Endodermal cell (in vitro differentiated cells): ENCODE measurements at regions not wholly inside any gene's neighbourhood (a gene's known extent, or its start where the extent isn't known, plus 50 kb on each side); places are given as distances from the start of the nearest gene placed in this dataset.

Source experiments
- DNase-seq: peaks from one replicate; pipeline ENCODE4 v3.0.0-alpha.2; 2017
- H3K27ac ChIP-seq: 2 replicates; pipeline ENCODE4 v1.5.1; 2013; ENCODE audit warnings: mild to moderate bottlenecking, low read depth, low read length, moderate library complexity
- H3K27me3 ChIP-seq: 2 replicates; pipeline ENCODE4 v1.6.1; 2013; ENCODE audit warnings: mild to moderate bottlenecking, low read length, moderate library complexity; ENCODE audit not compliant: insufficient read depth, control insufficient read depth, poor library complexity, severe bottlenecking
- H3K36me3 ChIP-seq: 2 replicates; pipeline ENCODE4 v1.7.0; 2013; ENCODE audit warnings: mild to moderate bottlenecking, low read length, moderate library complexity; ENCODE audit not compliant: control insufficient read depth, insufficient read depth
- H3K4me1 ChIP-seq: one replicate; pipeline ENCODE4 v1.7.0; 2013; ENCODE audit warnings: low read length; ENCODE audit not compliant: control insufficient read depth, insufficient read depth
- H3K4me3 ChIP-seq: 2 replicates; pipeline ENCODE4 v1.5.1; 2013; ENCODE audit warnings: mild to moderate bottlenecking, low read length, moderate library complexity
- H3K9ac ChIP-seq: 2 replicates; pipeline ENCODE4 v1.6.1; 2013; ENCODE audit warnings: mild to moderate bottlenecking, low read length, moderate library complexity; ENCODE audit not compliant: poor library complexity, severe bottlenecking; ENCODE audit errors: extremely low read depth
- H3K9me3 ChIP-seq: 2 replicates; pipeline ENCODE4 v1.6.1; 2013; ENCODE audit warnings: mild to moderate bottlenecking, low read length, moderate library complexity; ENCODE audit not compliant: control insufficient read depth
- H3K27ac Mint-ChIP-seq: 2 replicates; pipeline ENCODE4 v1.8.0; 2020; ENCODE audit warnings: mixed read lengths
- H3K27me3 Mint-ChIP-seq: 2 replicates; pipeline ENCODE4 v1.8.0; 2021; ENCODE audit warnings: mild to moderate bottlenecking, mixed read lengths; ENCODE audit not compliant: insufficient read depth
- H3K36me3 Mint-ChIP-seq: 2 replicates; pipeline ENCODE4 v1.8.0; 2020; ENCODE audit warnings: low read depth, mixed read lengths
- H3K4me1 Mint-ChIP-seq: 2 replicates; pipeline ENCODE4 v1.8.0; 2020; ENCODE audit warnings: mixed read lengths
- H3K4me3 Mint-ChIP-seq: 2 replicates; pipeline ENCODE4 v1.8.0; 2020; ENCODE audit warnings: mild to moderate bottlenecking, moderate library complexity, mixed read lengths
- H3K9me3 Mint-ChIP-seq: 2 replicates; pipeline ENCODE4 v1.8.0; 2020; ENCODE audit warnings: mild to moderate bottlenecking, mixed read lengths
- CTCF ChIP-seq: fragments of 200-600 bp; sonication (generic); conservative IDR thresholded peaks from 2 replicates; pipeline ENCODE4 v1.5.0; 2021; ENCODE audit warnings: antibody characterized with exemption, mild to moderate bottlenecking
- WGBS, 2 experiments: methylation state at CpG; one replicate each; pipeline versions ENCODE4 v1.1.5 to v1.1.7; 2013; ENCODE audit warnings: missing lambda C conversion rate in 2 of 2, mixed read lengths in 1 of 2; ENCODE audit not compliant: insufficient coverage in 1 of 2, insufficient read length in 1 of 2; 5-methylcytosine and 5-hydroxymethylcytosine counted together

GRCh38 chr2:18262601-18263000 is 297.9 kb downstream of the RDH14 start:
- Mint-ChIP-seq H3K4me1 (no peaks in the 10 kb centered on the region), H3K27ac (no peak overlapping the region), H3K36me3 (no peaks in the 10 kb centered on the region), H3K4me3 (no peak overlapping the region), H3K27me3 (no peaks in the 10 kb centered on the region), H3K9me3 (no peaks in the 10 kb centered on the region)
- TF ChIP-seq CTCF: no peak
- DNase-seq: no peak
- H3K4me1 ChIP-seq: no peaks in the 10 kb centered on the region
- no peaks in the 10 kb centered on the region for H3K9me3 ChIP-seq
- H3K4me3 ChIP-seq: no peak overlapping the region
- no peaks in the 10 kb centered on the region for H3K36me3 ChIP-seq
- H3K27me3 ChIP-seq: no peaks in the 10 kb centered on the region
- H3K9ac ChIP-seq: no peak overlapping the region
- H3K27ac ChIP-seq: no peak overlapping the region
- 77% methylated on average over 4 of the region's 4 CpGs; no CpG with 5 or more reads in 1 of the 2 experiments for WGBS, 2 experiments

GRCh38 chr2:18253686-18254197 is 306.7 kb downstream of the RDH14 start:
- no peaks in the 10 kb centered on the region for H3K36me3 ChIP-seq
- no peak for TF ChIP-seq CTCF
- no peaks in the 10 kb centered on the region for H3K27me3 Mint-ChIP-seq
- H3K27ac ChIP-seq: no peak overlapping the region
- DNase-seq: no peak
- peaks cover 3% of the 10 kb centered on the region for H3K9me3 Mint-ChIP-seq
- H3K4me1 Mint-ChIP-seq: no peaks in the 10 kb centered on the region
- no peaks in the 10 kb centered on the region for H3K36me3 Mint-ChIP-seq
- no peaks in the 10 kb centered on the region for H3K27me3 ChIP-seq
- 83 to 90% methylated on average over 1 to 5 of the region's 5 CpGs for WGBS, 2 experiments
- H3K27ac Mint-ChIP-seq: no peak overlapping the region
- peaks cover 6% of the 10 kb centered on the region for H3K9me3 ChIP-seq
- no peak overlapping the region for H3K9ac ChIP-seq
- no peaks in the 10 kb centered on the region for H3K4me1 ChIP-seq
- no peak overlapping the region for H3K4me3 ChIP-seq
- H3K4me3 Mint-ChIP-seq: no peak overlapping the region

GRCh38 chr2:18251486-18251885 is 309.0 kb downstream of the RDH14 start:
- Mint-ChIP-seq H3K36me3 (no peaks in the 10 kb centered on the region), H3K9me3 (peaks cover 3% of the 10 kb centered on the region), H3K27me3 (no peaks in the 10 kb centered on the region), H3K27ac (no peak overlapping the region), H3K4me3 (no peak overlapping the region), H3K4me1 (no peaks in the 10 kb centered on the region)
- Histone ChIP-seq H3K4me3 (no peak overlapping the region), H3K9ac (no peak overlapping the region), H3K27me3 (no peaks in the 10 kb centered on the region), H3K4me1 (no peaks in the 10 kb centered on the region), H3K27ac (no peak overlapping the region), H3K9me3 (no peaks in the 10 kb centered on the region), H3K36me3 (no peaks in the 10 kb centered on the region)
- DNase-seq: no peak
- TF ChIP-seq CTCF: no peak
- 92% methylated on average over 2 of the region's 2 CpGs; no CpG with 5 or more reads in 1 of the 2 experiments for WGBS, 2 experiments
